Thoracic aorta (tissue), 2 donors: ENCODE measurements at regions not wholly inside any gene's neighbourhood (a gene's known extent, or its start where the extent isn't known, plus 50 kb on each side); places are given as distances from the start of the nearest gene placed in this dataset.

Experiments
- ATAC-seq: fragments of 150-250 bp; one replicate; pipeline ENCODE4 v1.8.0; 2017; ENCODE audit warnings: low read depth; ENCODE audit not compliant: insufficient number of reproducible peaks, low FRiP score
- DNase-seq: peaks from one replicate; pipeline ENCODE4 v3.0.0-alpha.2; 2020; ENCODE audit warnings: low spot score
- H3K27ac ChIP-seq, 2 donors: fragments of 200-600 bp; sonication (generic); 1 replicate in 1 of 2; 2 replicates in 1 of 2; pipeline ENCODE4 v1.5.1; 2016; ENCODE audit warnings: mild to moderate bottlenecking in 2 of 2, moderate library complexity in 2 of 2
- H3K27me3 ChIP-seq: fragments of 200-600 bp; sonication (generic); replicated peaks from 2 replicates; pipeline ENCODE4 v1.6.0; 2016; ENCODE audit warnings: mild to moderate bottlenecking; ENCODE audit not compliant: insufficient read depth
- H3K36me3 ChIP-seq: fragments of 200-600 bp; sonication (generic); one replicate; pipeline ENCODE4 v1.5.1; 2016
- H3K4me1 ChIP-seq, 2 donors: fragments of 200-600 bp; sonication (generic); 1 replicate in 1 of 2; 2 replicates in 1 of 2; pipeline versions ENCODE4 v1.5.1 to v1.6.0; 2016; ENCODE audit warnings: low read depth in 2 of 2, mild to moderate bottlenecking in 1 of 2; ENCODE audit not compliant: control insufficient read depth in 1 of 2
- H3K4me3 ChIP-seq: fragments of 200-600 bp; sonication (generic); 2 replicates; pipeline ENCODE4 v1.5.1; 2016; ENCODE audit warnings: mild to moderate bottlenecking
- H3K9me3 ChIP-seq: fragments of 200-600 bp; sonication (generic); 2 replicates; pipeline ENCODE4 v1.5.1; 2016
- TF ChIP-seq, protein P1 (sequence below): fragments of 200-600 bp; sonication (generic); IDR thresholded peaks from one replicate; pipeline ENCODE4 v1.5.1; 2019; ENCODE audit warnings: antibody characterized with exemption

DNA sequence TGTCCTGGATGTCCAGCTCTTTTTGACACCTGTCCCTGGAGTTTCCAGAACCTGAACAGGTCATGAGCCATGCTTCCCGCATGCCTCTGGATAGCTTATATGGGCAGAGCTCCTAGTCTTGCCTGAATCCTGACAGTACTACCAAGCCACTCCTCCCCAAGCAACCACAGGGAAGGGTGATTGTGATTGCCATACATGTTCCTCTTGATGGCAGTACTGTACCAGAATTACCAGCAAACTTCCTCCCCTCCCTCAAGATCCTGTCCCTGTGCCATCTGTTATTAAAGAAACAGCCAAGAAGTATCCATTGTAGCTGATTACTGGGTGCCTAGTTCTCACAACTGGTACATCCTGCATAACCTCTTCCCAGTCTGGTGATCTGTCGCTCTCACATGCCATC lies 264.3 kb upstream of the AGTR2 start:
- Histone ChIP-seq H3K27ac (no peak overlapping the region), H3K4me1 (no peaks in the 10 kb centered on the region), H3K9me3 (no peaks in the 10 kb centered on the region), H3K36me3 (no peaks in the 10 kb centered on the region), H3K27me3 (no peaks in the 10 kb centered on the region), H3K4me3 (no peak overlapping the region)
- no peak for DNase-seq
- TF ChIP-seq, protein P1, sequence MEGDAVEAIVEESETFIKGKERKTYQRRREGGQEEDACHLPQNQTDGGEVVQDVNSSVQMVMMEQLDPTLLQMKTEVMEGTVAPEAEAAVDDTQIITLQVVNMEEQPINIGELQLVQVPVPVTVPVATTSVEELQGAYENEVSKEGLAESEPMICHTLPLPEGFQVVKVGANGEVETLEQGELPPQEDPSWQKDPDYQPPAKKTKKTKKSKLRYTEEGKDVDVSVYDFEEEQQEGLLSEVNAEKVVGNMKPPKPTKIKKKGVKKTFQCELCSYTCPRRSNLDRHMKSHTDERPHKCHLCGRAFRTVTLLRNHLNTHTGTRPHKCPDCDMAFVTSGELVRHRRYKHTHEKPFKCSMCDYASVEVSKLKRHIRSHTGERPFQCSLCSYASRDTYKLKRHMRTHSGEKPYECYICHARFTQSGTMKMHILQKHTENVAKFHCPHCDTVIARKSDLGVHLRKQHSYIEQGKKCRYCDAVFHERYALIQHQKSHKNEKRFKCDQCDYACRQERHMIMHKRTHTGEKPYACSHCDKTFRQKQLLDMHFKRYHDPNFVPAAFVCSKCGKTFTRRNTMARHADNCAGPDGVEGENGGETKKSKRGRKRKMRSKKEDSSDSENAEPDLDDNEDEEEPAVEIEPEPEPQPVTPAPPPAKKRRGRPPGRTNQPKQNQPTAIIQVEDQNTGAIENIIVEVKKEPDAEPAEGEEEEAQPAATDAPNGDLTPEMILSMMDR = no peak
- no peak for ATAC-seq

DNA sequence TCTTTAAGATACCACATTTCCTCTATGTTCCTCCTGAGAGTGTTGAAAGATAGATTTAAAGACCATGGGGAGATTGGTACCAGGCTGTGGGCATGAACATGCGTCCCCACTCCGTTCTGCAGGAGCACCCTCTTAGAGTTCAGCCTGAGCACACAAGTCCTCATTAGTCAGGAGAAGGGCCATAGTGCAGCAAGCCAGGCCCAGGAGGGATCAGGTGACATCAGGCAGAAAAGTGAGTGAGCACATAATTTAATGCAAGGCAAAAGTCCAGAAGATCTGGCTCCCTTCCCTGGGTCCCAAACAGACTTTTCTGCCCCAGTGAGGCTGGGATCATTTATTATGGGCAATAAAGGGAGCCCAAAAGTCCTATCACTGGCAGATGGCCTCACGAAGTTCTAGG lies 263.7 kb upstream of the AGTR2 start:
- H3K4me1 ChIP-seq = no peaks in the 10 kb centered on the region
- TF ChIP-seq, protein P1 = no peak
- DNase-seq = no peak
- H3K9me3 ChIP-seq = no peaks in the 10 kb centered on the region
- no peaks in the 10 kb centered on the region for H3K27me3 ChIP-seq
- no peaks in the 10 kb centered on the region for H3K36me3 ChIP-seq
- no peak overlapping the region for H3K27ac ChIP-seq
- ATAC-seq = no peak
- H3K4me3 ChIP-seq = no peak overlapping the region

DNA sequence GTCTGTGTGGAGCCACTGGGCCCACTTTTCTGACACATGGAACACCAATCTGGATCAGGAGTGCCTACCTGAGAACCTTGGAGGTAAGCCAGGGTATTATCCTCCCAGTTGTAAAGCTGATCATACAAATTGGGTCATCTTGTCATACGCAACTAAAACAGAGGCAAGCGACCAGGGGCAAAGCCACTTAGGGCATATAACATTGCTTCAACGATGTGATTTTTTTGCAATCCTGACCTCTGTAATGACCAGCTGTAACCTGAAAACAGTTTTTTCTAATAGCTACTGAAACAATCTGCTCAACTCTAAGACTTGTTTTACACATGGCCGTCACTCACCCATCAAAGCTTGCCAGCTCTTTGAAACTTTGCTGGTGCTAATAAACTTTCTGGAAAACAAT lies 261.5 kb upstream of the AGTR2 start:
- DNase-seq = no peak
- ATAC-seq = no peak
- no peak overlapping the region for H3K27ac ChIP-seq
- no peaks in the 10 kb centered on the region for H3K27me3 ChIP-seq
- no peaks in the 10 kb centered on the region for H3K9me3 ChIP-seq
- H3K4me3 ChIP-seq = no peak overlapping the region
- no peaks in the 10 kb centered on the region for H3K36me3 ChIP-seq
- no peaks in the 10 kb centered on the region for H3K4me1 ChIP-seq
- TF ChIP-seq, protein P1 = no peak

DNA sequence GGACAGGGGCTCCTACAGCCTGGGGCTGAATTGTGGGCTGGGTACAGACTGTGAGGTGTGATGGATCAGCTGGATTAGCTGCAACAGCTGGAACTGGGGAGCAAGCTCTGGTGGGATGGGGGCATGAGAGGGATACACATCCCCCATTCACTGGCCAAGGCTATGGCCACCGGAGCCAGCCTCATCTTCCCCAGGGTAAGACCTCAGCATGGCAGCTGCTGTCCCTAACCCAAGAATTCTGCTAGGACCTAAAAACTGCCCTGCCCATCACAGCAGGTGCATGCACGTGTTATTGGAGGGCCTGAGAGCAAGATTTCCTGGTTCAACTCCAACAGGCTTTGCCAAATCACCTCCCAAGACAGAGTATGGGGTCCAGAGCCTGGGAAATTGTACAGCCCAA lies 258.6 kb upstream of the AGTR2 start:
- no peak overlapping the region for H3K4me3 ChIP-seq
- no peak overlapping the region for H3K27ac ChIP-seq
- no peaks in the 10 kb centered on the region for H3K27me3 ChIP-seq
- no peaks in the 10 kb centered on the region for H3K9me3 ChIP-seq
- TF ChIP-seq, protein P1 = no peak
- DNase-seq (no peak), ATAC-seq (no peak)
- no peaks in the 10 kb centered on the region for H3K4me1 ChIP-seq
- H3K36me3 ChIP-seq = no peaks in the 10 kb centered on the region

DNA sequence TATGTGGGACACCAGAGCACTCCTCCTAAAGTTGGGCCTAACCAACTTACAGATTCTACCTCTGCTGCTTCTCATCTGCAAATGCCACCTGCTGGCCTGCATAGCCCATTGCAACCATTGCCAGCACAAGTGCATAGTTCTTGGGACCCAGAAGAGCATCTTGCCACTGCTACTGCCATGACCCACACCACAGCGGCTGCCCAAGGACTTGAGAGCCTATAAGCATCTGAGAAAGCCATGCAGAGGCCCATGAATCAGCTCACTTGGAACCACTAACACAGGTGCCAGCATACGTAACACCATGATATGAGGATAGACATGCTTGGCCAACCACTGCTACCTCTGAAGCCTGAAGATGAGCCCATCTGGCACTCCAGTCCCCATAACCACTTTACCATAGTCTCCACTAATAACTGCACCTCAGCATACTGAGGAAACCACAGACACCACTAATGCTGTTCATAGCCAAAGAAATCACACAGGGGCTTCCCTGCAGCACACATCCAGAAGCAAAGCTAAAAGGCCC lies 258.1 kb upstream of the AGTR2 start:
- no peaks in the 10 kb centered on the region for H3K36me3 ChIP-seq
- no peak for ATAC-seq
- H3K9me3 ChIP-seq = no peaks in the 10 kb centered on the region
- DNase-seq = no peak
- no peaks in the 10 kb centered on the region for H3K4me1 ChIP-seq
- TF ChIP-seq, protein P1 = no peak
- no peaks in the 10 kb centered on the region for H3K27me3 ChIP-seq
- H3K4me3 ChIP-seq = no peak overlapping the region
- H3K27ac ChIP-seq = no peak overlapping the region
